CD4-positive, alpha-beta T cell (primary cell): ENCODE measurements at regions not wholly inside any gene's neighbourhood (a gene's known extent, or its start where the extent isn't known, plus 50 kb on each side); places are given as distances from the start of the nearest gene placed in this dataset.

Experiments
- ATAC-seq: fragments of 200-7000 bp; cut with Tn5 transposase; one replicate; pipeline ENCODE4 v1.10.0; 2022; ENCODE audit warnings: mild to moderate bottlenecking; ENCODE audit not compliant: poor library complexity
- CTCF ChIA-PET: fragments of 350-600 bp; sonication (Branson Sonifier 250); formaldehyde crosslinking; loops from one replicate; lab custom pipeline; 2021; ENCODE audit warnings: antibody characterized with exemption, inconsistent platforms; lab: Charles Lee
- POLR2A ChIA-PET: fragments of 350-600 bp; sonication (Branson Sonifier 250); formaldehyde crosslinking; loops from one replicate; lab custom pipeline; 2021; ENCODE audit warnings: antibody characterized with exemption, inconsistent platforms; lab: Charles Lee
- DNase-seq, 14 experiments: peaks; one replicate each; pipeline ENCODE4 v3.0.0-alpha.2; 2013 to 2020; ENCODE audit warnings: mixed read lengths in 2 of 14
- H3K27ac ChIP-seq, 2 donors: one replicate each; pipeline versions ENCODE4 v1.5.1 to v1.7.0; 2013; ENCODE audit warnings: low read length in 2 of 2, low read depth in 1 of 2, mild to moderate bottlenecking in 1 of 2
- H3K27me3 ChIP-seq, 2 experiments: 1 replicate in 1 of 2; 2 replicates in 1 of 2; pipeline versions ENCODE4 v1.6.1 to v1.7.0; 2013; ENCODE audit warnings: low read length in 2 of 2, control low read depth in 1 of 2, mild to moderate bottlenecking in 1 of 2, moderate library complexity in 1 of 2; ENCODE audit not compliant: insufficient read depth in 2 of 2, control insufficient read depth in 1 of 2
- H3K36me3 ChIP-seq: one replicate; pipeline ENCODE4 v1.6.1; 2013; ENCODE audit warnings: low read length, control low read depth; ENCODE audit not compliant: insufficient read depth
- H3K4me1 ChIP-seq: one replicate; pipeline ENCODE4 v1.6.1; 2013; ENCODE audit warnings: low read length, control low read depth; ENCODE audit not compliant: insufficient read depth
- H3K4me3 ChIP-seq: one replicate; pipeline ENCODE4 v1.5.1; 2013; ENCODE audit warnings: mild to moderate bottlenecking, low read length, moderate library complexity
- H3K9me3 ChIP-seq, 2 experiments: 1 replicate in 1 of 2; 2 replicates in 1 of 2; pipeline versions ENCODE4 v1.6.1 to v1.7.0; 2013; ENCODE audit warnings: low read length in 2 of 2, mild to moderate bottlenecking in 2 of 2, control low read depth in 1 of 2, moderate library complexity in 1 of 2; ENCODE audit not compliant: control insufficient read depth in 1 of 2, insufficient read depth in 1 of 2
- H3K27ac Mint-ChIP-seq: one replicate; pipeline ENCODE4 v1.8.0; 2020; ENCODE audit warnings: mixed read lengths
- H3K27me3 Mint-ChIP-seq: one replicate; pipeline ENCODE4 v1.8.0; 2021; ENCODE audit warnings: mixed read lengths
- H3K36me3 Mint-ChIP-seq: one replicate; pipeline ENCODE4 v1.8.0; 2021; ENCODE audit warnings: low read depth, mixed read lengths
- H3K4me1 Mint-ChIP-seq: one replicate; pipeline ENCODE4 v1.8.0; 2021; ENCODE audit warnings: low read depth, mixed read lengths
- H3K4me3 Mint-ChIP-seq: one replicate; pipeline ENCODE4 v1.8.0; 2020; ENCODE audit warnings: mild to moderate bottlenecking, mixed read lengths
- H3K9me3 Mint-ChIP-seq: one replicate; pipeline ENCODE4 v1.8.0; 2020; ENCODE audit warnings: mixed read lengths
- intact Hi-C, 2 experiments: fragments of 100-400 bp; cut with DNase I in 1 of 2; cut with micrococcal nuclease in 1 of 2; formaldehyde crosslinking; loops; one replicate each; pipeline versions ENCODE4 v1.15.1 to v1.9.0; 2023 to 2025; cut with DNase I, micrococcal nuclease
- TF ChIP-seq, protein P1 (sequence below): fragments of 200-600 bp; IDR thresholded peaks from one replicate; pipeline ENCODE4 v1.8.0; 2022; ENCODE audit warnings: antibody characterized with exemption, mild to moderate bottlenecking

DNA sequence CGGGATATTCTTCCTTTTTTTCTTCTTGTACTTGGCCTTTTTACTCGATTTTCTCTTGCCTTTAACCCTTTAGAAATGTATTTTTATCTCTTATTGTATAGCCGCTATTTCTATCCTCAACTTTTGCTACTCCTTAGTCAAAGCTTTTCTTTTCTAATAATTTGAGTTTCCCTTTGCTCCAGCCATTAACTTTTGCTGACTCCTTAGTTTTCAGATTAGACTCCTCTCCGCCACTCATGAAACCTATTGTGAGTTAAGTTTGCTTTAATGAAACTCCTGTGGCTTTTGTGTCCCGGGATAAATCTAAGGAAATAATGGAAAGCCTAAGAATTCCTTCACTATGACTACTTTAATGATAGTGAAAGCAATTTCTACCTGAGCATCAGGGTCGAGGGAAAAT, 590.3 kb upstream of the CITED2 start:
- Mint-ChIP-seq H3K9me3 (no peaks in the 10 kb centered on the region), H3K4me1 (no peaks in the 10 kb centered on the region), H3K27me3 (no peaks in the 10 kb centered on the region), H3K4me3 (no peak overlapping the region), H3K27ac (no peak overlapping the region), H3K36me3 (no peaks in the 10 kb centered on the region)
- CTCF ChIA-PET: no interaction called here
- intact Hi-C loops: no loop called here
- no peaks in the 10 kb centered on the region for H3K27me3 ChIP-seq
- H3K36me3 ChIP-seq: no peaks in the 10 kb centered on the region
- H3K4me3 ChIP-seq: no peak overlapping the region
- no peak for ATAC-seq
- POLR2A ChIA-PET: no interaction called here
- no peaks in the 10 kb centered on the region for H3K4me1 ChIP-seq
- TF ChIP-seq, protein P1, sequence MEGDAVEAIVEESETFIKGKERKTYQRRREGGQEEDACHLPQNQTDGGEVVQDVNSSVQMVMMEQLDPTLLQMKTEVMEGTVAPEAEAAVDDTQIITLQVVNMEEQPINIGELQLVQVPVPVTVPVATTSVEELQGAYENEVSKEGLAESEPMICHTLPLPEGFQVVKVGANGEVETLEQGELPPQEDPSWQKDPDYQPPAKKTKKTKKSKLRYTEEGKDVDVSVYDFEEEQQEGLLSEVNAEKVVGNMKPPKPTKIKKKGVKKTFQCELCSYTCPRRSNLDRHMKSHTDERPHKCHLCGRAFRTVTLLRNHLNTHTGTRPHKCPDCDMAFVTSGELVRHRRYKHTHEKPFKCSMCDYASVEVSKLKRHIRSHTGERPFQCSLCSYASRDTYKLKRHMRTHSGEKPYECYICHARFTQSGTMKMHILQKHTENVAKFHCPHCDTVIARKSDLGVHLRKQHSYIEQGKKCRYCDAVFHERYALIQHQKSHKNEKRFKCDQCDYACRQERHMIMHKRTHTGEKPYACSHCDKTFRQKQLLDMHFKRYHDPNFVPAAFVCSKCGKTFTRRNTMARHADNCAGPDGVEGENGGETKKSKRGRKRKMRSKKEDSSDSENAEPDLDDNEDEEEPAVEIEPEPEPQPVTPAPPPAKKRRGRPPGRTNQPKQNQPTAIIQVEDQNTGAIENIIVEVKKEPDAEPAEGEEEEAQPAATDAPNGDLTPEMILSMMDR: no peak
- H3K9me3 ChIP-seq: no peaks in the 10 kb centered on the region
- H3K27ac ChIP-seq: no peak overlapping the region
- DNase-seq: no peak

DNA sequence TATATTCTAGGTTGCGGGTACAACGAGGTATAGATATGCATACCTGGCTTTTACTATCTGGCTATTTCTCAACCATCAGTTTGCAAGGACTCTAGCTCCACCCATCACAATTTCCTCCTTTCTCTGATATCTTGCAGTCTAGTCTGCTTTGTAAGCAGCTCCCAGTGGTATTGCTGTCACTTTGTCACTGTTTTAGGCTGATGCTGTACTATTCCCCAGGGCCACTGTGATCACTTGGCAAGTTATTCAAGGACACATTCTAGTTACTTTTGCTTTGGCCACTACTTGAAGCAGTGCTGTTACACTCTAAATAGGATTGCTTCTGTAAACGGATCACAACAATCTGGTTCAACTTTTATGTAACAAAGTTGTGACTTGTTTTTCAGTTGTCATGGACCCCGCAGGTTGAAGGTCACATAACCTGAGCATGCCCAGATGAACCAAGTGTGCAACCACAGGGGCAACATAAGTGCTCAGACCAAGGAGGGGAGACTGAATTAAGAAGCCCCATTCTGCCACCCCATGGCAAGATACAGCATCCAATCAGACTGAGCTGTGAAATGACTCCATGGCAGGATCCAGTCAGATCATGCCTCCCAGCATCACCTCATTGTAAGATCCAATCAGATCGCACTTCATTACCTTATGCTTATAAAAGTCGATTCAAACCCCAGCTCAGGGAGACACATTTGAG, 588.4 kb upstream of the CITED2 start:
- intact Hi-C loops: no loop called here
- no peaks in the 10 kb centered on the region for H3K27me3 ChIP-seq
- ATAC-seq (no peak), DNase-seq (no peak)
- H3K27ac ChIP-seq: no peak overlapping the region
- TF ChIP-seq, protein P1: no peak
- no peak overlapping the region for H3K4me3 ChIP-seq
- no peaks in the 10 kb centered on the region for H3K9me3 Mint-ChIP-seq
- H3K27ac Mint-ChIP-seq: no peak overlapping the region
- POLR2A ChIA-PET: no interaction called here
- no peaks in the 10 kb centered on the region for H3K36me3 Mint-ChIP-seq
- H3K36me3 ChIP-seq: no peaks in the 10 kb centered on the region
- H3K9me3 ChIP-seq: no peaks in the 10 kb centered on the region
- no peaks in the 10 kb centered on the region for H3K4me1 ChIP-seq
- no peaks in the 10 kb centered on the region for H3K4me1 Mint-ChIP-seq
- no peak overlapping the region for H3K4me3 Mint-ChIP-seq
- CTCF ChIA-PET: no interaction called here
- no peaks in the 10 kb centered on the region for H3K27me3 Mint-ChIP-seq

DNA sequence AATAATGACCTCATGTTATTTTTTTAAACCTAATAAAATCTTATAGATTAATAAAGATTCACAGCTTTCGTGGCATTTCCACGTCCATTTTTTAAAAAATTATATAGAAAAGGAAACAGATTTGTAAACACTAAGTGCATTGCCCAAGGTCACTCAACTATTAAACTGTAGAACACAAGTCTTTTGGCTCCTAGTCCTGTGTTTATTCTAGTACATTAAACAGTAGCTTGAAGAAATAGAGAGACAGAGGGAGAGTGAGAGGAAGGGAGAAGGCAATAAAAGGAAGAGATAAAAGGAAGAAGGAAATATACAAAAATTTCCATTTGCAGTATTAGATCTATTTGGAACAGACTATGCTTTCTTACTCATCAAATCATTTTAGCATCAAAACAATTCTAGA, 586.7 kb upstream of the CITED2 start:
- Histone ChIP-seq H3K36me3 (no peaks in the 10 kb centered on the region), H3K4me3 (no peak overlapping the region), H3K9me3 (no peaks in the 10 kb centered on the region), H3K27ac (no peak overlapping the region), H3K4me1 (no peaks in the 10 kb centered on the region), H3K27me3 (no peaks in the 10 kb centered on the region)
- no peaks in the 10 kb centered on the region for H3K9me3 Mint-ChIP-seq
- CTCF ChIA-PET: no interaction called here
- TF ChIP-seq, protein P1: no peak
- POLR2A ChIA-PET: no interaction called here
- DNase-seq (no peak), ATAC-seq (no peak)
- H3K27me3 Mint-ChIP-seq: no peaks in the 10 kb centered on the region
- no peak overlapping the region for H3K4me3 Mint-ChIP-seq
- intact Hi-C loops: no loop called here
- no peaks in the 10 kb centered on the region for H3K4me1 Mint-ChIP-seq
- H3K36me3 Mint-ChIP-seq: no peaks in the 10 kb centered on the region
- H3K27ac Mint-ChIP-seq: no peak overlapping the region
